Hepatocyte (in vitro differentiated cells): ENCODE measurements at regions not wholly inside any gene's neighbourhood (a gene's known extent, or its start where the extent isn't known, plus 50 kb on each side); places are given as distances from the start of the nearest gene placed in this dataset.

ENCODE experiments used
- DNase-seq: peaks from one replicate; pipeline ENCODE4 v3.0.0-alpha.2; 2016; ENCODE audit warnings: low spot score
- H2AFZ ChIP-seq: fragments of 200-600 bp; sonication (generic); 2 replicates; pipeline ENCODE4 v1.6.0; 2016; ENCODE audit warnings: antibody characterized with exemption, mild to moderate bottlenecking
- H3K27ac ChIP-seq: fragments of 200-600 bp; sonication (generic); 2 replicates; pipeline ENCODE4 v1.5.1; 2016; ENCODE audit warnings: mild to moderate bottlenecking
- H3K27me3 ChIP-seq: fragments of 200-600 bp; sonication (generic); 2 replicates; pipeline ENCODE4 v1.6.1; 2016
- H3K36me3 ChIP-seq: fragments of 200-600 bp; sonication (generic); replicated peaks from 2 replicates; pipeline ENCODE4 v1.5.1; 2016; ENCODE audit warnings: low read depth; ENCODE audit not compliant: insufficient read depth
- H3K4me1 ChIP-seq: fragments of 200-600 bp; sonication (generic); 2 replicates; pipeline ENCODE4 v1.5.1; 2016; ENCODE audit warnings: mild to moderate bottlenecking, moderate library complexity; ENCODE audit not compliant: insufficient read depth
- H3K4me2 ChIP-seq: fragments of 200-600 bp; sonication (generic); 2 replicates; pipeline ENCODE4 v1.6.0; 2016
- H3K4me3 ChIP-seq: fragments of 200-600 bp; sonication (generic); 2 replicates; pipeline ENCODE4 v1.5.1; 2016; ENCODE audit warnings: mild to moderate bottlenecking
- H3K79me2 ChIP-seq: fragments of 200-600 bp; sonication (generic); 2 replicates; pipeline ENCODE4 v1.6.0; 2017; ENCODE audit warnings: mild to moderate bottlenecking
- H3K9me2 ChIP-seq: fragments of 200-600 bp; sonication (generic); replicated peaks from 2 replicates; pipeline ENCODE4 v1.6.0; 2017; ENCODE audit warnings: mild to moderate bottlenecking; ENCODE audit not compliant: insufficient read depth
- H3K9me3 ChIP-seq: fragments of 200-600 bp; sonication (generic); 2 replicates; pipeline ENCODE4 v1.5.1; 2016; ENCODE audit warnings: low read depth, mild to moderate bottlenecking
- H4K20me1 ChIP-seq: fragments of 200-600 bp; sonication (generic); 2 replicates; pipeline ENCODE4 v1.6.0; 2016; ENCODE audit warnings: mild to moderate bottlenecking; ENCODE audit not compliant: insufficient read depth, poor library complexity, severe bottlenecking
- EZH2 ChIP-seq: fragments of 200-600 bp; sonication (generic); IDR thresholded peaks from 2 replicates; pipeline ENCODE4 v1.6.1; 2016; ENCODE audit warnings: antibody characterized with exemption, mild to moderate bottlenecking, borderline replicate concordance
- EZH2phosphoT487 ChIP-seq: fragments of 200-600 bp; sonication (generic); IDR thresholded peaks from one replicate; pipeline ENCODE4 v1.6.1; 2018; ENCODE audit warnings: antibody characterized with exemption, mild to moderate bottlenecking, low read depth, moderate library complexity; ENCODE audit not compliant: unreplicated experiment, severe bottlenecking
- WGBS: methylation state at CpG from one replicate; pipeline ENCODE4 v1.1.6; 2016; ENCODE audit warnings: low lambda C conversion rate; ENCODE audit errors: missing lambda C conversion rate; 5-methylcytosine and 5-hydroxymethylcytosine counted together
- TF ChIP-seq, protein P1 (sequence below): fragments of 200-600 bp; sonication (generic); IDR thresholded peaks from 2 replicates; pipeline ENCODE4 v1.5.1; 2016; ENCODE audit warnings: antibody characterized with exemption, mild to moderate bottlenecking; ENCODE audit not compliant: poor library complexity

DNA sequence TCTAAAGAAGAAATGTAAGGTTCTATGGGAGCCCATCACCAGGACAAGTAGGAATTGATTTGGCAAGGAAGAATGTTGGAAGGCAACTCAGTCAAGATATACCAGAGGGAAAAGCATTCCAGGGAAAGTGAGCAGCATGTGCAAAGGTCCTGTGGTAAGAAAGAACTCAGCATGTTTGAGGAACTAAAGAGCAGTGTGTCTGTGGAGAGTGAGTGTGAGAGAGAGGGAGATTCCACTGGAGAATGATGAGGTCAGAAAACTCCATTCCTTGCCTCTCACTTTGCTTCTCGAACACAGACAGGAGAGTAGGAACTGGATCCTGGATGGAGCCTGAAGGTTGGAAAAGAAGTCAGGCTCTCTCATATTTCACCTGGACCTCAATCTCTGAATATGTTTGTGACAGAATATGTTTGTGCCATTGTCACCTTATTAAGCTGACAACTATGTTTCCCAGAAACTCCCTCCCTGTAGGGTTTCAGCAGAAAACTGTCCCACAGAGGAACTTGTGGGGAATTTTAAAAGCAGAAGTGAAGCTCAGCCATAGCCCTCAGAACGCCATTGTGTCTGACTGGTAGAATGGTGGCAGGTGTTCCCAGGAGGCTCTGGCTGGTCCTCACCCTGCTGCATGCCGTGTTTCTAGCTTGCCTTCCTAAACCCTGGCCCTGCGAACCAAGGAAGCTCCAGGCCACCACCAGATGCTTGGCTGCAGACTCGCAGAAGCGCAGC is 382.4 kb upstream of the XYLT1 start:
- DNase-seq: no peak
- Histone ChIP-seq H2AFZ (no peak overlapping the region), H3K9me3 (no peaks in the 10 kb centered on the region), H3K27ac (no peak overlapping the region), H3K36me3 (no peaks in the 10 kb centered on the region), H3K9me2 (no peaks in the 10 kb centered on the region), H4K20me1 (no peaks in the 10 kb centered on the region), H3K4me3 (no peak overlapping the region), H3K4me2 (no peak overlapping the region), H3K27me3 (no peaks in the 10 kb centered on the region), H3K79me2 (no peaks in the 10 kb centered on the region), H3K4me1 (no peaks in the 10 kb centered on the region)
- no peak for TF ChIP-seq EZH2
- no peak for TF ChIP-seq EZH2phosphoT487
- TF ChIP-seq, protein P1, sequence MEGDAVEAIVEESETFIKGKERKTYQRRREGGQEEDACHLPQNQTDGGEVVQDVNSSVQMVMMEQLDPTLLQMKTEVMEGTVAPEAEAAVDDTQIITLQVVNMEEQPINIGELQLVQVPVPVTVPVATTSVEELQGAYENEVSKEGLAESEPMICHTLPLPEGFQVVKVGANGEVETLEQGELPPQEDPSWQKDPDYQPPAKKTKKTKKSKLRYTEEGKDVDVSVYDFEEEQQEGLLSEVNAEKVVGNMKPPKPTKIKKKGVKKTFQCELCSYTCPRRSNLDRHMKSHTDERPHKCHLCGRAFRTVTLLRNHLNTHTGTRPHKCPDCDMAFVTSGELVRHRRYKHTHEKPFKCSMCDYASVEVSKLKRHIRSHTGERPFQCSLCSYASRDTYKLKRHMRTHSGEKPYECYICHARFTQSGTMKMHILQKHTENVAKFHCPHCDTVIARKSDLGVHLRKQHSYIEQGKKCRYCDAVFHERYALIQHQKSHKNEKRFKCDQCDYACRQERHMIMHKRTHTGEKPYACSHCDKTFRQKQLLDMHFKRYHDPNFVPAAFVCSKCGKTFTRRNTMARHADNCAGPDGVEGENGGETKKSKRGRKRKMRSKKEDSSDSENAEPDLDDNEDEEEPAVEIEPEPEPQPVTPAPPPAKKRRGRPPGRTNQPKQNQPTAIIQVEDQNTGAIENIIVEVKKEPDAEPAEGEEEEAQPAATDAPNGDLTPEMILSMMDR: no peak
- 89% methylated on average over 6 of the region's 6 CpGs for WGBS

DNA sequence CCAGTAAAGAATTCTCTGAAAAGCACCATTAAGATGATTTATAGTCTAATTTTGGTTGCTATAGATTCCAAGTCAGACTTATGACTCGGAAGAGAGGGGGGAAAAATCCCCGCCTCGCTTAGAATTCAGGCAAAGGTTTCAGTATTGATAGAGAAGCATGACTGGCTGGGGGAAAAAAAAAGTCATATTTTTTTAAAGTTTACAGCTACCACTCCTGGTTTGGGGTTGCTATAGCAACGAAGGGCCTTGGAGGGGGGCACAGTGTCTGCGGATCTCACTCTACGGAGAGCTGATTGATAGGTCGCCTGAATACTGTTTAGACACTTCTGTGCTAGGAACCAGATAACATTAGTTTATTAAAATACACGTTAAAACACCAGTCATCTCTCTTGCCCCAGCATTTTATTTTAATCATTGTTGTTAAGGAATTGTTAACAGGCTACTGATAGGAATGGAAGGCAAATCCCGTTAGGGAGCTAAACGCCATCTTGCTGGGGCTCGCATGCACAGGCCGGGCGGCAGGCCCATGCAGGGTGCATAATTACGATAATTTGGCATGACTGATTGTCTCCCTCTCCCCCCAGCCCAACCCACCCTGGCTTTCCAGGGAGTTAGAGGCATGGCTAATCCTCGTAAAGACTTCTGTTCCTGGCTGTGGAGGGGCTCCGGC is 380.0 kb upstream of the XYLT1 start:
- no peaks in the 10 kb centered on the region for H4K20me1 ChIP-seq
- no peak overlapping the region for H3K4me2 ChIP-seq
- 65% methylated on average over 16 of the region's 16 CpGs for WGBS
- H3K4me3 ChIP-seq: no peak overlapping the region
- no peaks in the 10 kb centered on the region for H3K4me1 ChIP-seq
- H3K9me3 ChIP-seq: no peaks in the 10 kb centered on the region
- H3K36me3 ChIP-seq: no peaks in the 10 kb centered on the region
- no peaks in the 10 kb centered on the region for H3K9me2 ChIP-seq
- H3K27ac ChIP-seq: no peak overlapping the region
- no peaks in the 10 kb centered on the region for H3K79me2 ChIP-seq
- no peaks in the 10 kb centered on the region for H3K27me3 ChIP-seq
- DNase-seq: no peak
- H2AFZ ChIP-seq: no peak overlapping the region
- TF ChIP-seq EZH2phosphoT487 (no peak), EZH2 (no peak)
- TF ChIP-seq, protein P1: no peak

DNA sequence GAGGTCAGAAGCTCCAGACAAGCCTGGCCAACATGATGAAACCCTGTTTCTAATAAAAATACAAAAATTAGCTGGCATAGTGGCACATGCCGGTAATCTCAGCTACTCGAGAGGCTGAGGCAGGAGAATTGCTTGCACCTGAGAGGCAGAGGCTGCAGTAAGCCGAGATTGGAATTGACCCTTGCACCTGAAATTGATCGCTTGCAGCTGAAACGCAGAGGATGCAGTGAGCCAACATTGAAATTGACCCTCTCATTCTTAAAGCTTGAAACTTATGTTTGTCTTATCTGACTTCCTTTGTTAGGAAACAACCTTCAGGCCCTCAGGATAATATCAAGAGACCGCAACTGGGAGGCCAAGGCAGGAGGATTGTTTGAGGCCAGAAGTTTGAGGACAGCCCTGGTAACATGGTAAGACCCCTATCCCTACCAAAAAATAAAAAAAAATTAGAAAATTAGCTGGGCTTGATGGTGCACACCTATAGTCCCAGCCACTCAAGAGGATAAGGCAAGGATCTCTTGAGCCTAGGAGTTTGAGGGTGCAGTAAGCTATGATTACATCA is 376.6 kb upstream of the XYLT1 start:
- no peaks in the 10 kb centered on the region for H4K20me1 ChIP-seq

More for the DNA sequence above, 376.6 kb upstream of the XYLT1 start:
- TF ChIP-seq EZH2 (no peak), EZH2phosphoT487 (no peak)
- TF ChIP-seq, protein P1: no peak
- H3K27me3 ChIP-seq: no peaks in the 10 kb centered on the region
- WGBS: 64% methylated on average over 6 of the region's 6 CpGs
- H2AFZ ChIP-seq: no peak overlapping the region
- H3K79me2 ChIP-seq: no peaks in the 10 kb centered on the region
- H3K4me3 ChIP-seq: no peak overlapping the region
- no peaks in the 10 kb centered on the region for H3K4me1 ChIP-seq
- no peaks in the 10 kb centered on the region for H3K9me3 ChIP-seq
- H3K9me2 ChIP-seq: no peaks in the 10 kb centered on the region
- no peak for DNase-seq
- H3K4me2 ChIP-seq: no peak overlapping the region
- H3K36me3 ChIP-seq: no peaks in the 10 kb centered on the region
- H3K27ac ChIP-seq: no peak overlapping the region
